ENCODE measurements at regions not wholly inside any gene's neighbourhood (a gene's known extent, or its start where the extent isn't known, plus 50 kb on each side); places are given as distances from the start of the nearest gene placed in this dataset.

GRCh38 chr10:60646966-60647796 lies 131.1 kb upstream of the CDK1 start:
- H3K9me3 ChIP-seq (ENCODE audit: severe bottlenecking) = no peaks in the 10 kb centered on the region
- no peaks in the 10 kb centered on the region for H3K27me3 ChIP-seq (ENCODE audit: insufficient read depth, low read depth, severe bottlenecking)
- no peaks in the 10 kb centered on the region for H3K36me3 ChIP-seq
- DNase-seq = peak; percentile 23
- H3K27ac ChIP-seq = no peak overlapping the region
- no peak overlapping the region for H3K4me3 ChIP-seq (ENCODE audit: low read depth, low read length)
- peak; percentile 38 for TF ChIP-seq CTCF (IDR thresholded peaks at IDR 0.05; ENCODE audit: low read depth, low read length)

DNA sequence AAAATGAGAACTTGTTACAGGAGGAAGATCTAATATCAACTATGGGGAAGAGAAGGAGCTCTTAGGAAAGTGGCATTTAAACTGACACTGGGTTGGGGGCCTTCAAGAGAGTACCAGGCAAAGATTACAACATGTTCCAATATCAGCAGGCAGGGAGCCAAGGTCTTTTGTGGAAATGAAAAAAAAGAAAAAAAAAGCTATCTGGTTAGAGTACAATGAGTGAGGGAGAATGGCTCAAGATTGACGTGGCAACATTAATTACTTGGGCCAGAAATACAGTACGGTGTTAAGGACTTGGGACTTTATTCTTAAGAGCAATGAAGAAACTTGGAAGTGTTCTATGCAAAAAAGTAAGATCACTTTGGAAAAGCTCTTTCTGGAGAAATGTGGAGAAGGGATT lies 132.3 kb upstream of the CDK1 start:
- Histone ChIP-seq H3K36me3 (no peaks in the 10 kb centered on the region), H3K9me3 (ENCODE audit: severe bottlenecking) (no peaks in the 10 kb centered on the region), H3K27me3 (ENCODE audit: insufficient read depth, low read depth, severe bottlenecking) (no peaks in the 10 kb centered on the region), H3K27ac (no peak overlapping the region), H3K4me3 (ENCODE audit: low read depth, low read length) (no peak overlapping the region)
- TF ChIP-seq CTCF (IDR thresholded peaks at IDR 0.05; ENCODE audit: low read depth, low read length) = no peak
- no peak for DNase-seq

GRCh38 chr10:60644436-60645130 lies 133.7 kb upstream of the CDK1 start:
- TF ChIP-seq CTCF (IDR thresholded peaks at IDR 0.05; ENCODE audit: low read depth, low read length) = no peak
- Histone ChIP-seq H3K4me3 (ENCODE audit: low read depth, low read length) (no peak overlapping the region), H3K27me3 (ENCODE audit: insufficient read depth, low read depth, severe bottlenecking) (no peaks in the 10 kb centered on the region), H3K27ac (no peak overlapping the region), H3K36me3 (no peaks in the 10 kb centered on the region), H3K9me3 (ENCODE audit: severe bottlenecking) (no peaks in the 10 kb centered on the region)
- DNase-seq = no peak

DNA sequence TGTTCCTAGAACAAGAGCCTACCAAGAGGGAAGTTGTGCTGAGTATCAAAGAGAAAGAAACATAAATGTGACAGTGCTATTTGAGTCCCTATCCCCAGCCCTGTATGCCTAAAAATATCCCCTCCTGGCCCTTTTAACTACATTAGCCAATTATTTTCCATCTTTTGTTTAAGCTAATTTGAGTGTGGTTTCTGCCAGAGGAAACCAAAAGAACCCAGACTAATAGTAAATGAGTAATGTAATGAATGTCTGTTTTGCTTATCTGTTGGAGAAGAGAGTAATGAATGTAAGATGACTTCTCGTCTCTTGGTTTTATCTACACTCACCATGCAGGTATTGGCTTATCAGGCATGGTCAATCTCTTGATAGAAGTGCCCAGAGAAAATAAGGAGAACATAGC lies 134.4 kb upstream of the CDK1 start:
- Histone ChIP-seq H3K36me3 (no peaks in the 10 kb centered on the region), H3K27ac (no peak overlapping the region), H3K9me3 (ENCODE audit: severe bottlenecking) (no peaks in the 10 kb centered on the region), H3K27me3 (ENCODE audit: insufficient read depth, low read depth, severe bottlenecking) (no peaks in the 10 kb centered on the region), H3K4me3 (ENCODE audit: low read depth, low read length) (no peak overlapping the region)
- no peak for TF ChIP-seq CTCF (IDR thresholded peaks at IDR 0.05; ENCODE audit: low read depth, low read length)
- DNase-seq = no peak

GRCh38 chr10:60629332-60629731 lies 148.9 kb upstream of the CDK1 start:
- no peak for DNase-seq
- H3K9me3 ChIP-seq (ENCODE audit: severe bottlenecking) = no peaks in the 10 kb centered on the region

More at GRCh38 chr10:60629332-60629731, 148.9 kb upstream of the CDK1 start:
- H3K27ac ChIP-seq = no peak overlapping the region
- TF ChIP-seq CTCF (IDR thresholded peaks at IDR 0.05; ENCODE audit: low read depth, low read length) = no peak
- no peaks in the 10 kb centered on the region for H3K27me3 ChIP-seq (ENCODE audit: insufficient read depth, low read depth, severe bottlenecking)
- H3K36me3 ChIP-seq = no peaks in the 10 kb centered on the region
- H3K4me3 ChIP-seq (ENCODE audit: low read depth, low read length) = no peak overlapping the region
